CD4-positive, alpha-beta T cell treated with Interleukin-21 for 1 hour (primary cell): ENCODE measurements at regions not wholly inside any gene's neighbourhood (a gene's known extent, or its start where the extent isn't known, plus 50 kb on each side); places are given as distances from the start of the nearest gene placed in this dataset.
"Not testable (repeated sequence)": the region's sequence is repeated elsewhere in the genome, so short reads cannot be mapped to it uniquely, and the experiment has no call there.

Experiments
- DNase-seq: peaks from one replicate; pipeline ENCODE4 v3.0.0-alpha.2; 2020

GRCh38 chr3:137304313-137305056, 346.7 kb downstream of the IL20RB start:
- no peak for DNase-seq

- DNase-seq, result no peak
These were observed 366.3 kb downstream of the IL20RB start for GRCh38 chr3:137324114-137324513.

GRCh38 chr3:137325170-137325569, 367.4 kb downstream of the IL20RB start:
- no peak for DNase-seq

- no peak for DNase-seq
These were observed 368.2 kb downstream of the IL20RB start for GRCh38 chr3:137325934-137326333.

- DNase-seq, result no peak
These were observed 371.8 kb downstream of the IL20RB start for GRCh38 chr3:137329594-137329993.

- no peak for DNase-seq
These were observed 372.5 kb downstream of the IL20RB start for GRCh38 chr3:137330246-137330645.

GRCh38 chr3:137332297-137332696, 374.5 kb downstream of the IL20RB start:
- no peak for DNase-seq

GRCh38 chr3:137335478-137335877, 377.7 kb downstream of the IL20RB start:
- DNase-seq, result no peak

GRCh38 chr3:137338400-137338799, 380.6 kb downstream of the IL20RB start:
- not testable (repeated sequence) for DNase-seq

- DNase-seq, result no peak
These were observed 385.5 kb downstream of the IL20RB start for GRCh38 chr3:137343283-137343682.

GRCh38 chr3:137347132-137347531, 389.3 kb downstream of the IL20RB start:
- DNase-seq, result no peak

GRCh38 chr3:137347817-137348368, 390.1 kb downstream of the IL20RB start:
- no peak for DNase-seq

- DNase-seq, result no peak
These were observed 391.2 kb downstream of the IL20RB start for GRCh38 chr3:137348936-137349335.

GRCh38 chr3:137349557-137350348, 392.0 kb downstream of the IL20RB start:
- no peak for DNase-seq

- DNase-seq, result no peak
These were observed 402.9 kb downstream of the IL20RB start for GRCh38 chr3:137360531-137361201.

GRCh38 chr3:137382005-137382594, 382.0 kb upstream of the SOX14 start:
- DNase-seq, result no peak

- no peak for DNase-seq
These were observed 378.2 kb upstream of the SOX14 start for GRCh38 chr3:137385922-137386321.

- no peak for DNase-seq
These were observed 354.5 kb upstream of the SOX14 start for GRCh38 chr3:137409584-137409983.

GRCh38 chr3:137410028-137410427, 354.1 kb upstream of the SOX14 start:
- no peak for DNase-seq

GRCh38 chr3:137420198-137420995, 343.7 kb upstream of the SOX14 start:
- DNase-seq, result no peak

GRCh38 chr3:137438561-137438960, 325.6 kb upstream of the SOX14 start:
- DNase-seq, result no peak

GRCh38 chr3:137460944-137461343, 303.2 kb upstream of the SOX14 start:
- no peak for DNase-seq
